K562 (cell line): ENCODE measurements at regions not wholly inside any gene's neighbourhood (a gene's known extent, or its start where the extent isn't known, plus 50 kb on each side); places are given as distances from the start of the nearest gene placed in this dataset.

Experiments
- CBFB ChIP-seq: sonication (generic); formaldehyde crosslinking; IDR thresholded peaks from 2 replicates; pipeline ENCODE4 v1.4.0; 2020; ENCODE audit warnings: mild to moderate bottlenecking, missing genetic modification reagents
- CEBPG ChIP-seq, 3 experiments: fragments of 200-800 bp in 1 of 3; sonication (Bioruptor generic) in 1 of 3; sonication (generic) in 1 of 3; formaldehyde crosslinking in 1 of 3; IDR thresholded peaks in 2 of 3; conservative IDR thresholded peaks in 1 of 3; 2 replicates each; pipeline versions ENCODE4 v1.6.1 to v1.8.0; 2016 to 2022; ENCODE audit warnings: missing compliant biosample characterization in 2 of 3, missing genetic modification characterization in 2 of 3, mild to moderate bottlenecking in 1 of 3, missing genetic modification reagents in 1 of 3
- CTCF ChIP-seq, 3 experiments: IDR thresholded peaks in 2 of 3; conservative IDR thresholded peaks in 1 of 3; 2 replicates each; pipeline ENCODE4 v1.5.1; 2011 to 2012; ENCODE audit warnings: low read length in 3 of 3, mild to moderate bottlenecking in 3 of 3, control low read depth in 2 of 3, improper control_type of control experiment in 1 of 3, inconsistent platforms in 1 of 3, low read depth in 1 of 3, mixed read lengths in 1 of 3, moderate library complexity in 1 of 3; ENCODE audit not compliant: insufficient read depth in 2 of 3
- ERF ChIP-seq: fragments of 450-650 bp; formaldehyde crosslinking; IDR thresholded peaks from 2 replicates; pipeline ENCODE4 v1.4.0; 2020; ENCODE audit warnings: mild to moderate bottlenecking, mixed read lengths
- HDAC6 ChIP-seq: IDR thresholded peaks from 2 replicates; pipeline ENCODE4 v1.6.1; 2012; ENCODE audit warnings: low read depth, mild to moderate bottlenecking, control low read depth, inconsistent platforms, low read length, moderate library complexity
- HNRNPL ChIP-seq: fragments of 200-400 bp; formaldehyde crosslinking; IDR thresholded peaks from 2 replicates; pipeline ENCODE4 v1.6.1; 2017; ENCODE audit warnings: low read depth, mild to moderate bottlenecking, low read length
- POLR2AphosphoS5 ChIP-seq: IDR thresholded peaks from 2 replicates; pipeline ENCODE4 v1.6.1; 2011; ENCODE audit warnings: mild to moderate bottlenecking, low read depth, low read length, moderate library complexity; ENCODE audit not compliant: control insufficient read depth, insufficient read depth
- SIN3A ChIP-seq, 2 experiments: fragments of 150-350 bp in 1 of 2; IDR thresholded peaks; 2 replicates each; pipeline ENCODE4 v1.6.1; 2011 to 2016; ENCODE audit warnings: borderline replicate concordance in 2 of 2, low read depth in 2 of 2, low read length in 2 of 2, mild to moderate bottlenecking in 2 of 2, moderate library complexity in 2 of 2; ENCODE audit not compliant: control insufficient read depth in 1 of 2
- TFE3 ChIP-seq: fragments of 450-650 bp; formaldehyde crosslinking; IDR thresholded peaks from 2 replicates; pipeline ENCODE4 v1.4.0; 2020; ENCODE audit warnings: mild to moderate bottlenecking, mixed read lengths
- ZNF224 ChIP-seq: sonication (generic); formaldehyde crosslinking; IDR thresholded peaks from 2 replicates; pipeline ENCODE4 v1.8.0; 2022; ENCODE audit warnings: mild to moderate bottlenecking, missing genetic modification reagents
- ZNF277 ChIP-seq: fragments of 250-450 bp; sonication (Bioruptor Pico); IDR thresholded peaks from 2 replicates; pipeline ENCODE4 v1.8.0; 2022; ENCODE audit warnings: inconsistent platforms, mild to moderate bottlenecking, moderate library complexity, borderline replicate concordance
- ZNF324 ChIP-seq: fragments of 250-450 bp; sonication (Bioruptor Pico); IDR thresholded peaks from 2 replicates; pipeline ENCODE4 v1.4.0; 2020; ENCODE audit warnings: mild to moderate bottlenecking
- ZNF592 ChIP-seq: fragments of 450-650 bp; IDR thresholded peaks from 2 replicates; pipeline ENCODE4 v1.6.1; 2017; ENCODE audit warnings: antibody characterized with exemption, mild to moderate bottlenecking
- ZNF766 ChIP-seq: fragments of 200-800 bp; sonication (Bioruptor generic); conservative IDR thresholded peaks from 2 replicates; pipeline ENCODE4 v1.6.1; 2016; ENCODE audit warnings: missing genetic modification characterization, missing compliant biosample characterization

- no peak for TF ChIP-seq ZNF766 (CRISPR knock-in tag)
- TF ChIP-seq ZNF592 = no peak
- no peak for TF ChIP-seq CBFB (CRISPR knock-in tag)
- TF ChIP-seq POLR2AphosphoS5 = no peak
- no peak for TF ChIP-seq SIN3A (IDR thresholded peaks at IDR 0.05; ENCODE audit: borderline replicate concordance in 2 of 2, control insufficient read depth in 1 of 2, low read depth in 2 of 2, low read length in 2 of 2)
- TF ChIP-seq ZNF277 (CRISPR knock-in tag) = no peak
- no peak for TF ChIP-seq HNRNPL
- no peak for TF ChIP-seq ZNF324 (CRISPR knock-in tag)
- TF ChIP-seq CTCF (IDR thresholded peaks at IDR 0.05 in 2 of 3, conservative IDR thresholded peaks at IDR 0.05 in 1 of 3; ENCODE audit: insufficient read depth in 2 of 3, low read depth in 1 of 3, low read length in 3 of 3) = no peak
- no peak for TF ChIP-seq ERF
- no peak for TF ChIP-seq CEBPG (CRISPR knock-in tag; IDR thresholded peaks at IDR 0.05)
- no peak for TF ChIP-seq CEBPG (tag; conservative IDR thresholded peaks at IDR 0.05 in 1 of 2, IDR thresholded peaks at IDR 0.05 in 1 of 2)
- no peak for TF ChIP-seq ZNF224 (CRISPR knock-in tag)
- TF ChIP-seq HDAC6 = no peak
- no peak for TF ChIP-seq TFE3 (CRISPR knock-in tag)
Measured at GRCh38 chr4:163598028-163598427, 103.5 kb downstream of the TMA16 start.
